HG03159 (cell line): ENCODE measurements at regions not wholly inside any gene's neighbourhood (a gene's known extent, or its start where the extent isn't known, plus 50 kb on each side); places are given as distances from the start of the nearest gene placed in this dataset.
"Not testable (repeated sequence)": the region's sequence is repeated elsewhere in the genome, so short reads cannot be mapped to it uniquely, and the experiment has no call there.

Source experiments
- ATAC-seq: cut with Tn5 transposase; IDR thresholded peaks from one replicate; pipeline ENCODE4 v1.9.1; 2021; ENCODE audit warnings: mild to moderate bottlenecking, moderate library complexity; ENCODE audit not compliant: unreplicated experiment

GRCh38 chr12:129959889-129960288 is 56.1 kb upstream of the TMEM132D start:
- ATAC-seq: no peak

GRCh38 chr12:129961091-129961490 is 57.3 kb upstream of the TMEM132D start:
- ATAC-seq: no peak

GRCh38 chr12:129961856-129962255 is 58.0 kb upstream of the TMEM132D start:
- ATAC-seq: no peak

GRCh38 chr12:129964300-129964699 is 60.5 kb upstream of the TMEM132D start:
- no peak for ATAC-seq

- no peak for ATAC-seq
These were observed 61.1 kb upstream of the TMEM132D start for GRCh38 chr12:129964826-129965457.

- ATAC-seq: no peak
These were observed 62.5 kb upstream of the TMEM132D start for GRCh38 chr12:129966146-129966995.

GRCh38 chr12:129971721-129972120 is 67.9 kb upstream of the TMEM132D start:
- no peak for ATAC-seq

- ATAC-seq: no peak
These were observed 69.6 kb upstream of the TMEM132D start for GRCh38 chr12:129973236-129973961.

- no peak for ATAC-seq
These were observed 80.3 kb upstream of the TMEM132D start for GRCh38 chr12:129984106-129984505.

GRCh38 chr12:129987841-129988240 is 84.0 kb upstream of the TMEM132D start:
- ATAC-seq: no peak

GRCh38 chr12:129994634-129995033 is 90.8 kb upstream of the TMEM132D start:
- no peak for ATAC-seq

- ATAC-seq: no peak
These were observed 93.4 kb upstream of the TMEM132D start for GRCh38 chr12:129997239-129997638.

GRCh38 chr12:130004310-130004877 is 100.6 kb upstream of the TMEM132D start:
- not testable (repeated sequence) for ATAC-seq

GRCh38 chr12:130007771-130008170 is 103.9 kb upstream of the TMEM132D start:
- ATAC-seq: no peak

GRCh38 chr12:130008241-130008640 is 104.4 kb upstream of the TMEM132D start:
- ATAC-seq: no peak

- no peak for ATAC-seq
These were observed 106.1 kb upstream of the TMEM132D start for GRCh38 chr12:130009961-130010360.

GRCh38 chr12:130011611-130012385 is 108.0 kb upstream of the TMEM132D start:
- ATAC-seq: no peak

- peak; percentile 86 for ATAC-seq
These were observed 110.1 kb upstream of the TMEM132D start for GRCh38 chr12:130013771-130014484.

GRCh38 chr12:130014485-130014807 is 110.6 kb upstream of the TMEM132D start:
- no peak for ATAC-seq

- no peak for ATAC-seq
These were observed 112.4 kb upstream of the TMEM132D start for GRCh38 chr12:130016194-130016593.
